GM18951 (cell line): ENCODE measurements at regions not wholly inside any gene's neighbourhood (a gene's known extent, or its start where the extent isn't known, plus 50 kb on each side); places are given as distances from the start of the nearest gene placed in this dataset.

Experiments
- POLR2A ChIP-seq: IDR thresholded peaks from 4 replicates; pipeline ENCODE4 v1.6.1; 2011; ENCODE audit warnings: mild to moderate bottlenecking; ENCODE audit not compliant: insufficient read length, insufficient read depth; ENCODE audit errors: extremely low read depth
- in situ Hi-C: fragments of 300-500 bp; cut with MboI; formaldehyde crosslinking; loops from one replicate; pipeline ENCODE4 v1.12.0; 2022; ENCODE audit warnings: low sequenced_read_pairs, mixed read lengths, inconsistent platforms; ENCODE audit not compliant: unreplicated experiment

- in situ Hi-C loops, result no loop called here
- TF ChIP-seq POLR2A, result no peak
Observed at GRCh38 chr11:112760396-112761059, 200.7 kb upstream of the NCAM1 start.

- no peak for TF ChIP-seq POLR2A
- in situ Hi-C loops, result no loop called here
Observed at GRCh38 chr11:112761911-112762706, 199.1 kb upstream of the NCAM1 start.

- in situ Hi-C loops, result no loop called here
- no peak for TF ChIP-seq POLR2A
Observed at GRCh38 chr11:112762707-112763090, 198.5 kb upstream of the NCAM1 start.

- no peak for TF ChIP-seq POLR2A
- in situ Hi-C loops, result no loop called here
Observed at GRCh38 chr11:112765337-112765736, 195.9 kb upstream of the NCAM1 start.

- no peak for TF ChIP-seq POLR2A
- in situ Hi-C loops, result no loop called here
Observed at GRCh38 chr11:112769170-112769569, 192.1 kb upstream of the NCAM1 start.

- in situ Hi-C loops, result no loop called here
- no peak for TF ChIP-seq POLR2A
Observed at GRCh38 chr11:112769584-112769983, 191.6 kb upstream of the NCAM1 start.

GRCh38 chr11:112770033-112770432 is 191.2 kb upstream of the NCAM1 start:
- TF ChIP-seq POLR2A, result no peak
- in situ Hi-C loops, result no loop called here

GRCh38 chr11:112770487-112770886 is 190.7 kb upstream of the NCAM1 start:
- in situ Hi-C loops, result no loop called here
- no peak for TF ChIP-seq POLR2A

GRCh38 chr11:112771851-112772250 is 189.4 kb upstream of the NCAM1 start:
- no peak for TF ChIP-seq POLR2A
- in situ Hi-C loops, result no loop called here

- TF ChIP-seq POLR2A, result no peak
- in situ Hi-C loops, result no loop called here
Observed at GRCh38 chr11:112773264-112773663, 188.0 kb upstream of the NCAM1 start.

GRCh38 chr11:112776834-112777233 is 184.4 kb upstream of the NCAM1 start:
- TF ChIP-seq POLR2A, result no peak
- in situ Hi-C loops, result loop anchor here (25.0 kb wide), 1 partner anchor 190 kb away; no protein-coding TSS in a partner anchor

- no peak for TF ChIP-seq POLR2A
- in situ Hi-C loops, result loop anchor here (25.0 kb wide), 1 partner anchor 190 kb away; no protein-coding TSS in a partner anchor
Observed at GRCh38 chr11:112777283-112777751, 183.9 kb upstream of the NCAM1 start.

- in situ Hi-C loops, result loop anchor here (25.0 kb wide), 1 partner anchor 191 kb away; no protein-coding TSS in a partner anchor
- TF ChIP-seq POLR2A, result no peak
Observed at GRCh38 chr11:112778091-112778876, 182.9 kb upstream of the NCAM1 start.
